PC-3 (cell line): ENCODE measurements at regions not wholly inside any gene's neighbourhood (a gene's known extent, or its start where the extent isn't known, plus 50 kb on each side); places are given as distances from the start of the nearest gene placed in this dataset.
A peak's percentile ranks its signal among the peaks of the same experiment; 100 is the strongest.
"Not testable (repeated sequence)": the region's sequence is repeated elsewhere in the genome, so short reads cannot be mapped to it uniquely, and the experiment has no call there.

Experiments
- ATAC-seq: fragments of 200-7000 bp; cut with Tn5 transposase; 2 replicates; pipeline ENCODE4 v1.9.1; 2020; ENCODE audit warnings: mild to moderate bottlenecking, moderate library complexity
- BruUV-seq: library from RNA; stranded (reverse); fragments of 400-500 nt; replicated peaks from 2 replicates; lab custom pipeline; 2021; lab: Mats Ljungman, UMichigan
- CTCF ChIA-PET: fragments of 300-600 bp; sonication (Branson Sonifier 250); formaldehyde crosslinking; loops from one replicate; lab custom pipeline; 2022; ENCODE audit warnings: antibody characterized with exemption; lab: Charles Lee
- POLR2A ChIA-PET: fragments of 300-600 bp; sonication (Branson Sonifier 250); formaldehyde crosslinking; loops from one replicate; lab custom pipeline; 2022; ENCODE audit warnings: antibody characterized with exemption; ENCODE audit not compliant: unreplicated experiment; lab: Charles Lee
- DNase-seq: peaks from one replicate; pipeline ENCODE4 v3.0.0-alpha.2; 2015
- H2AFZ ChIP-seq: fragments of 300-600 bp; sonication (generic); 2 replicates; pipeline ENCODE4 v1.6.0; 2016; ENCODE audit warnings: antibody characterized with exemption, low read length
- H3F3A ChIP-seq: fragments of 300-600 bp; sonication (generic); one replicate; pipeline ENCODE4 v1.6.0; 2017; ENCODE audit warnings: antibody characterized with exemption, low read length, control low read depth, mild to moderate bottlenecking; ENCODE audit not compliant: unreplicated experiment
- H3K27ac ChIP-seq: fragments of 300-600 bp; sonication (generic); 2 replicates; pipeline ENCODE4 v1.5.1; 2016; ENCODE audit warnings: mild to moderate bottlenecking, low read length
- H3K27me3 ChIP-seq: fragments of 300-600 bp; sonication (generic); 2 replicates; pipeline ENCODE4 v1.6.1; 2016; ENCODE audit warnings: low read length, mixed read lengths
- H3K36me3 ChIP-seq: fragments of 300-600 bp; sonication (generic); 2 replicates; pipeline ENCODE4 v1.6.1; 2016; ENCODE audit warnings: low read depth, mixed run types, low read length, mixed read lengths
- H3K4me1 ChIP-seq: fragments of 300-600 bp; sonication (generic); 2 replicates; pipeline ENCODE4 v1.5.1; 2016; ENCODE audit warnings: low read length; ENCODE audit not compliant: insufficient read depth
- H3K4me2 ChIP-seq: fragments of 300-600 bp; sonication (generic); 2 replicates; pipeline ENCODE4 v1.6.0; 2016; ENCODE audit warnings: low read length
- H3K4me3 ChIP-seq: fragments of 300-600 bp; sonication (generic); 2 replicates; pipeline ENCODE4 v1.5.1; 2016; ENCODE audit warnings: mild to moderate bottlenecking, low read length, mixed read lengths
- H3K79me2 ChIP-seq: fragments of 300-600 bp; sonication (generic); 2 replicates; pipeline ENCODE4 v1.6.1; 2017; ENCODE audit warnings: low read length, mixed read lengths
- H3K9ac ChIP-seq: fragments of 300-600 bp; sonication (generic); 2 replicates; pipeline ENCODE4 v1.6.0; 2016; ENCODE audit warnings: mild to moderate bottlenecking, low read length
- H3K9me2 ChIP-seq: fragments of 300-600 bp; sonication (generic); replicated peaks from 2 replicates; pipeline ENCODE4 v1.6.1; 2016; ENCODE audit warnings: mixed run types, low read length, mixed read lengths
- H3K9me3 ChIP-seq: fragments of 300-600 bp; sonication (generic); 2 replicates; pipeline ENCODE4 v1.6.1; 2016; ENCODE audit warnings: low read length, mixed read lengths
- H4K20me1 ChIP-seq: fragments of 300-600 bp; sonication (generic); 2 replicates; pipeline ENCODE4 v1.6.1; 2016; ENCODE audit warnings: low read length, mixed read lengths
- EZH2 ChIP-seq: fragments of 300-600 bp; sonication (generic); IDR thresholded peaks from one replicate; pipeline ENCODE4 v1.6.1; 2017; ENCODE audit warnings: antibody characterized with exemption, mild to moderate bottlenecking, low read length; ENCODE audit not compliant: unreplicated experiment
- EZH2phosphoT487 ChIP-seq: fragments of 300-600 bp; sonication (generic); IDR thresholded peaks from 2 replicates; pipeline ENCODE4 v1.6.1; 2018; ENCODE audit warnings: mild to moderate bottlenecking, antibody characterized with exemption, low read length, borderline replicate concordance
- intact Hi-C: fragments of 100-400 bp; cut with micrococcal nuclease; formaldehyde crosslinking; loops from 2 replicates; pipeline ENCODE4 v1.9.0; 2023
- TF ChIP-seq, protein P1 (sequence below): fragments of 300-600 bp; sonication (generic); conservative IDR thresholded peaks from 2 replicates; pipeline ENCODE4 v1.5.1; 2017; ENCODE audit warnings: antibody characterized with exemption, low read depth, mild to moderate bottlenecking, low read length

DNA sequence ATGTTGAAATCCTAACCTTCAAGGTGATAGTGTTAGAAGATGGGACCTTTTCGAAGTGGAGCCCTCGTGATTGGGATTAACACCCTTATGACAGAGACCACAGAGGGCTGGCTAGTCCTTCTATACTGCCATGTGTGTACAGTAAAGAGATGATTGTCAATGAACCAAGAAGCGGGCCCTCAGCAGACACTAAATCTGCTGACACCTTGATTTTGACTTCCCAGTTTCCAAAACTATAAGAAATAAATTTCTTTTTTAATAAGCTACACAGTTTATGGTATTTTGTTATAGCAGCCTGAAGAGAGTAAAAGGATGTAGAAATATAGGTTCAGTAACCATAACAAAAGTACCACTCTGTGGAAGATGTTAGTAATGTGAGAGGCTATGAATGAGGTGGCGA, 419.0 kb upstream of the NUDT12 start:
- ATAC-seq = no peak
- no peak overlapping the region for H2AFZ ChIP-seq

DNA sequence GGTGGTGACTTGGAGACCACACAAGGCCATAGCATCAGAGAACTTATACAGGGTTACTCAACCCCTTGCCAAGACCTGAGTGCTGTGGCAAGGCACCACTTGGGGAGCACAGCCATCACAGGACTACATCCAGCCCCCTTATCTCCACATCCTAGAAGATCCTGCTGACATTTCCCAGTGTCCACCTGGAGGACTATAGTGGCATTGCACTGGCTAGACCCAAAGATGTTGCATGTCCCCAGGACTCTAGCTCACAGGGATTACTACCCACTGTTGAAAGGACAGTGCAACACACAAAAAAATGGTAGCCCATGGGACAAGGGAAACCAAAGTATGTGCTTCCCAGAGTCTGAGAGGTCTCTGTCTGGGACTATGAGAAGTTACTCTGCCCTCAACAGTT, 411.1 kb upstream of the NUDT12 start:
- DNase-seq (peak; percentile 27), ATAC-seq (no peak)
- POLR2A ChIA-PET = no interaction called here
- Histone ChIP-seq H3F3A (no peaks in the 10 kb centered on the region), H3K36me3 (no peaks in the 10 kb centered on the region), H2AFZ (no peak overlapping the region), H3K9me3 (no peaks in the 10 kb centered on the region), H3K27ac (no peak overlapping the region), H3K79me2 (no peaks in the 10 kb centered on the region), H3K27me3 (no peaks in the 10 kb centered on the region), H3K9me2 (no peaks in the 10 kb centered on the region), H3K4me2 (no peak overlapping the region), H3K4me1 (no peaks in the 10 kb centered on the region), H3K4me3 (no peak overlapping the region), H3K9ac (no peak overlapping the region), H4K20me1 (no peaks in the 10 kb centered on the region)
- intact Hi-C loops = no loop called here
- CTCF ChIA-PET = no interaction called here
- TF ChIP-seq EZH2 (no peak), EZH2phosphoT487 (no peak)
- TF ChIP-seq, protein P1, sequence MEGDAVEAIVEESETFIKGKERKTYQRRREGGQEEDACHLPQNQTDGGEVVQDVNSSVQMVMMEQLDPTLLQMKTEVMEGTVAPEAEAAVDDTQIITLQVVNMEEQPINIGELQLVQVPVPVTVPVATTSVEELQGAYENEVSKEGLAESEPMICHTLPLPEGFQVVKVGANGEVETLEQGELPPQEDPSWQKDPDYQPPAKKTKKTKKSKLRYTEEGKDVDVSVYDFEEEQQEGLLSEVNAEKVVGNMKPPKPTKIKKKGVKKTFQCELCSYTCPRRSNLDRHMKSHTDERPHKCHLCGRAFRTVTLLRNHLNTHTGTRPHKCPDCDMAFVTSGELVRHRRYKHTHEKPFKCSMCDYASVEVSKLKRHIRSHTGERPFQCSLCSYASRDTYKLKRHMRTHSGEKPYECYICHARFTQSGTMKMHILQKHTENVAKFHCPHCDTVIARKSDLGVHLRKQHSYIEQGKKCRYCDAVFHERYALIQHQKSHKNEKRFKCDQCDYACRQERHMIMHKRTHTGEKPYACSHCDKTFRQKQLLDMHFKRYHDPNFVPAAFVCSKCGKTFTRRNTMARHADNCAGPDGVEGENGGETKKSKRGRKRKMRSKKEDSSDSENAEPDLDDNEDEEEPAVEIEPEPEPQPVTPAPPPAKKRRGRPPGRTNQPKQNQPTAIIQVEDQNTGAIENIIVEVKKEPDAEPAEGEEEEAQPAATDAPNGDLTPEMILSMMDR = peak; percentile 44; the same call in 1 of the 2 replicates
- no TSS peak for BruUV-seq

More for the DNA sequence above, 419.0 kb upstream of the NUDT12 start:
- Histone ChIP-seq H3K9me2 (no peaks in the 10 kb centered on the region), H3K4me1 (no peaks in the 10 kb centered on the region), H3K79me2 (no peaks in the 10 kb centered on the region), H3K27ac (no peak overlapping the region), H3K27me3 (no peaks in the 10 kb centered on the region), H3K4me3 (no peak overlapping the region), H3K9ac (no peak overlapping the region), H3K9me3 (no peaks in the 10 kb centered on the region), H4K20me1 (no peaks in the 10 kb centered on the region), H3K4me2 (no peak overlapping the region), H3K36me3 (no peaks in the 10 kb centered on the region), H3F3A (no peaks in the 10 kb centered on the region)
- DNase-seq = no peak
- TF ChIP-seq EZH2 = no peak
- no peak for TF ChIP-seq EZH2phosphoT487
- TF ChIP-seq, protein P1 = no peak
- intact Hi-C loops = no loop called here
- no TSS peak for BruUV-seq
- POLR2A ChIA-PET = no interaction called here
- CTCF ChIA-PET = no interaction called here

DNA sequence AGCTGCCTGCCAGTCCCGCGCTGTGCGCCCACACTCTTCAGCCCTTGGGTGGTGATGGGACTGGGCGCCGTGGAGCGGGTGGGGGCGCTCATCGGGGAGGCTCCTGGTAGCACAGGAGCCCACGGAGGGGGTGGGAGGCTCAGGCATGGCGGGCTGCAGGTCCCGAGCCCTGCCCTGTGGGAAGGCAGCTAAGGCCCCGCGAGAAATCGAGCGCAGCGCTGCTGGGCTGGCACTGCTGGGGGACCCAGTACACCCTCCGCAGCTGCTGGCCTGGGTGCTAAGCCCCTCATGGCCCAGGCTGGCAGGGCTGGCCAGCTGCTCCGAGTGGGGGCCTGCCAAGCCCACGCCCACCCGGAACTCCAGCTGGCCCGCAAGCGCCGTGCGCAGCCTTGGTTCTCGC, 403.7 kb upstream of the NUDT12 start:
- intact Hi-C loops, H3K79me2 ChIP-seq, ATAC-seq, H3K4me2 ChIP-seq, H3K4me3 ChIP-seq, H3K27me3 ChIP-seq, H2AFZ ChIP-seq, H3F3A ChIP-seq, H3K9me2 ChIP-seq, H3K9ac ChIP-seq, CTCF ChIA-PET, H3K36me3 ChIP-seq, H3K4me1 ChIP-seq, DNase-seq, H3K27ac ChIP-seq, POLR2A ChIA-PET, H4K20me1 ChIP-seq, BruUV-seq: not testable (repeated sequence)
- H3K9me3 ChIP-seq = 0 out of 2 replicates have a peak, but pooled peaks cover 12% of the 10 kb centered on the region
